GM12864 (cell line): ENCODE measurements at regions not wholly inside any gene's neighbourhood (a gene's known extent, or its start where the extent isn't known, plus 50 kb on each side); places are given as distances from the start of the nearest gene placed in this dataset.

ENCODE experiments used
- DNase-seq: peaks from one replicate; pipeline ENCODE4 v3.0.0-alpha.2; 2011; ENCODE audit warnings: low read depth
- H3K4me3 ChIP-seq: 2 replicates; pipeline ENCODE4 v1.5.1; 2011; ENCODE audit warnings: mild to moderate bottlenecking, low read depth, low read length, control low read depth
- CTCF ChIP-seq: IDR thresholded peaks from 2 replicates; pipeline ENCODE4 v1.5.1; 2011; ENCODE audit warnings: low read depth, mild to moderate bottlenecking, moderate library complexity, low read length, control low read depth, inconsistent platforms; ENCODE audit errors: missing control alignments

GRCh38 chr6:140779991-140780596 is 1352.6 kb upstream of the GJE1 start:
- no peak overlapping the region for H3K4me3 ChIP-seq
- DNase-seq: no peak
- TF ChIP-seq CTCF: no peak

DNA sequence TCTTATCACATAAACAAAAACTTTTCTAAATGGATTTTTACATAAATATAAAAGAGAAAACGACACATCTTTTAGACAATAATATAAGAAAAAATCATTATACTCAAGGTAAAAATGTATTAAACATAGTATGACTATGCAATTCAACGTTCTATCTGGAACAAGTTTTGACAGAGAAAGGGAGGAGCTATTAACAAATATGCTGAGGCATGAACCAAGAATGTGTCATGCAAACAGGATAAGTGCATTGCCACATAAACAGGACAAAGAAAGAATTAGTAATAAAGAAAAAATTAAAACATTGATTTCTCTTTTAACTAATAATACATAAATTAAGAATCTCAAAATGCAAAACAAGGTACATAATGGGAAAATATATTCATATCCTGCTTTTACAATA is 1353.4 kb upstream of the GJE1 start:
- no peak for DNase-seq
- no peak for TF ChIP-seq CTCF

DNA sequence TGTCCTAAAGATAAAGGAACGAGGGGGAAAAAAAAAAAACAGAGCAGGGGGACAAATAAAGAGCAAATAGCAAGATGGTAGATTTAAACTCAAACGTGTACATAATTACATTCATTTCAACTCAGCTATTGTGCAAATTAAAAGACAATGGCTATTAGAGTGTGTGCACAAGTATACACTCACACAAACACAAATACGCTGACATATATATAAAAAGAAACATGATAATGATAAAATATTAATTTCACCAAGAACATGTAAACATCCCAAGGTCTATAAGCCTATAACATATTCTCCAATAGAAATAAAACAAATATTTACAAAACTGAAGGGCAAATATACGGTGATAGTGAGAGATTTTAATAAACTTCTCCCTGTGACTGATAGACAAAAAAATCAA is 1354.9 kb upstream of the GJE1 start:
- DNase-seq: no peak
- no peak overlapping the region for H3K4me3 ChIP-seq
- no peak for TF ChIP-seq CTCF

More for the DNA sequence above, 1353.4 kb upstream of the GJE1 start:
- H3K4me3 ChIP-seq: no peak overlapping the region

- no peak for DNase-seq
- no peak overlapping the region for H3K4me3 ChIP-seq
- no peak for TF ChIP-seq CTCF
Measured at GRCh38 chr6:140775061-140775460, 1357.7 kb upstream of the GJE1 start.

DNA sequence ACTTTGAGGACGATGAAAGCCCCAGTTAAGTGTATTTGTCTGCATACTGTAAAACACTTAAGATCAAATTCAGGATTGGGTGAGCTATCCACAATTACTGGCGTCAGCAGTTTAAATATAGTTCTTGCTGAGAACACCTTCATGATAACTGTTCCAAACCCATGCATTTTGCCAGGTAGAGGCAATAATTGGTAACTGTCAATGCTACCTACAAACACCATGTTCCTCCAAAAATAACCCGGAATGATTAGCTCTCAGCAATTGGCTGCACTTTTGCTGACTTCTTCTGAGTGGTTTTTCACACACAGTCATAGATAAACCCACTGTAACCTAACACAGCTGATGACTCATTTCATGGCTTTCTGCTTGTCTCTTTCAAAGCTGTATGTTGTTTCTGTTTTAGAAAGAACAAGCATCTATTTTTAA is 1358.6 kb upstream of the GJE1 start:
- no peak for TF ChIP-seq CTCF
- no peak overlapping the region for H3K4me3 ChIP-seq
- peak; percentile 22 for DNase-seq

DNA sequence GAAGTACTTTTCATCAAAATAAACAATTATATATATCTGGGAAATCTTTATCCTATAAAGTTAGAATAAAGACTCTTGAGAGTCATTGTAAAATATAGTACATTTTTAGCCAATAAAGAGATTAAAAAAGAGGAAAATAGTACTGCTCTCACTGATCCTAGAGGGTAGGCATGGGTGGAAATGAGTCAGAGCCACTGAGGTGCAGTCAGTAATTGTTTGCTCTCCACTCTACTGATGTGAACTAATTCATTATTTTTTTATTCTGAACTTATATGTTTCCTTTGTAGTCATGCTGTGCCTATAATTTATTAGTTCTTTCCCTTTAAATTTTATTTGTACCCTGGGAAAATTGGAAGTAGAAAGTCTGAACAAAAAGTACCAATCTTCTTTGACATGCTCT is 1359.4 kb upstream of the GJE1 start:
- no peak for TF ChIP-seq CTCF
- no peak for DNase-seq
- H3K4me3 ChIP-seq: no peak overlapping the region

- TF ChIP-seq CTCF: no peak
- no peak for DNase-seq
- H3K4me3 ChIP-seq: no peak overlapping the region
Measured at GRCh38 chr6:140772576-140772975, 1360.1 kb upstream of the GJE1 start.
